ENCODE measurements at regions not wholly inside any gene's neighbourhood (a gene's known extent, or its start where the extent isn't known, plus 50 kb on each side); places are given as distances from the start of the nearest gene placed in this dataset.

GRCh38 chr22:27669798-27670599 lies 131.6 kb downstream of the MN1 start:
- intact Hi-C loops (cut with DNase I): no loop called here

GRCh38 chr22:27670701-27671412 lies 130.7 kb downstream of the MN1 start:
- no peak for FAIRE-seq
- no peak overlapping the region for H3K9ac ChIP-seq (ENCODE audit: low read length in 3 of 3)

More at GRCh38 chr22:27669798-27670599, 131.6 kb downstream of the MN1 start:
- Histone ChIP-seq H3K4me1 (ENCODE audit: control insufficient read depth in 2 of 3, insufficient read depth in 2 of 3, low read depth in 1 of 3, low read length in 3 of 3) (peaks cover 0 to 3% (median 3%) of the 10 kb centered on the region in 3 donors), H3K27ac (ENCODE audit: low read depth in 2 of 2, low read length in 2 of 2) (peak overlapping the region; percentile 4 to 43), H3K9ac (ENCODE audit: low read length in 3 of 3) (no peak overlapping the region), H3K4me3 (ENCODE audit: low read length in 3 of 3) (no peak overlapping the region), H3K9me3 (ENCODE audit: control insufficient read depth in 2 of 3, insufficient read depth in 1 of 3, low read length in 3 of 3) (peaks cover 0 to 5% (median 4%) of the 10 kb centered on the region in 3 donors), H3K27me3 (ENCODE audit: control insufficient read depth, insufficient read depth, low read length) (no peaks in the 10 kb centered on the region), H3K36me3 (ENCODE audit: control insufficient read depth in 2 of 3, insufficient read depth in 3 of 3, low read length in 3 of 3) (no peaks in the 10 kb centered on the region)
- no peak for TF ChIP-seq CTCF (IDR thresholded peaks at IDR 0.05; ENCODE audit: borderline replicate concordance, extremely low read depth, insufficient read depth)
- FAIRE-seq: no peak
- peak in 1 of 5 donors; percentile 67 for DNase-seq

GRCh38 chr22:27671413-27671935 lies 130.1 kb downstream of the MN1 start:
- Histone ChIP-seq H3K4me1 (ENCODE audit: control insufficient read depth in 2 of 3, insufficient read depth in 2 of 3, low read depth in 1 of 3, low read length in 3 of 3) (peaks cover 0 to 3% (median 3%) of the 10 kb centered on the region in 3 donors), H3K4me3 (ENCODE audit: low read length in 3 of 3) (no peak overlapping the region), H3K9me3 (ENCODE audit: control insufficient read depth in 2 of 3, insufficient read depth in 1 of 3, low read length in 3 of 3) (peaks cover 0 to 2% (median 2%) of the 10 kb centered on the region in 3 donors), H3K36me3 (ENCODE audit: control insufficient read depth in 2 of 3, insufficient read depth in 3 of 3, low read length in 3 of 3) (no peaks in the 10 kb centered on the region), H3K27me3 (ENCODE audit: control insufficient read depth, insufficient read depth, low read length) (no peaks in the 10 kb centered on the region), H3K27ac (ENCODE audit: low read depth in 2 of 2, low read length in 2 of 2) (peak overlapping the region in 1 of 2 donors; percentile 53), H3K9ac (ENCODE audit: low read length in 3 of 3) (no peak overlapping the region)
- intact Hi-C loops (cut with DNase I): no loop called here
- FAIRE-seq (no peak), DNase-seq (peak in 1 of 5 donors; percentile 37)
- TF ChIP-seq CTCF (IDR thresholded peaks at IDR 0.05; ENCODE audit: borderline replicate concordance, extremely low read depth, insufficient read depth): no peak

More at GRCh38 chr22:27670701-27671412, 130.7 kb downstream of the MN1 start:
- no peaks in the 10 kb centered on the region for H3K27me3 ChIP-seq (ENCODE audit: control insufficient read depth, insufficient read depth, low read length)
- H3K9me3 ChIP-seq (ENCODE audit: control insufficient read depth in 2 of 3, insufficient read depth in 1 of 3, low read length in 3 of 3): peaks cover 0 to 5% (median 4%) of the 10 kb centered on the region in 3 donors
- no peak for TF ChIP-seq CTCF (IDR thresholded peaks at IDR 0.05; ENCODE audit: borderline replicate concordance, extremely low read depth, insufficient read depth)
- no peaks in the 10 kb centered on the region for H3K36me3 ChIP-seq (ENCODE audit: control insufficient read depth in 2 of 3, insufficient read depth in 3 of 3, low read length in 3 of 3)
- H3K27ac ChIP-seq (ENCODE audit: low read depth in 2 of 2, low read length in 2 of 2): peak overlapping the region; percentile 43 to 53
- intact Hi-C loops (cut with DNase I): no loop called here
- H3K4me1 ChIP-seq (ENCODE audit: control insufficient read depth in 2 of 3, insufficient read depth in 2 of 3, low read depth in 1 of 3, low read length in 3 of 3): peaks cover 0 to 3% (median 3%) of the 10 kb centered on the region in 3 donors
- no peak overlapping the region for H3K4me3 ChIP-seq (ENCODE audit: low read length in 3 of 3)
- peak in 4 of 5 donors; percentile 88 to 95 (median 91) for DNase-seq

Measured in kidney (tissue), 13 donors.